DMS 273 (cell line): ENCODE measurements at regions not wholly inside any gene's neighbourhood (a gene's known extent, or its start where the extent isn't known, plus 50 kb on each side); places are given as distances from the start of the nearest gene placed in this dataset.
A peak's percentile ranks its signal among the peaks of the same experiment; 100 is the strongest.
"Not testable (repeated sequence)": the region's sequence is repeated elsewhere in the genome, so short reads cannot be mapped to it uniquely, and the experiment has no call there.

ENCODE experiments used
- DNase-seq: peaks from one replicate; lab custom pipeline; 2025; ENCODE audit not compliant: unreplicated experiment; lab: John Stamatoyannopoulos, UW

- no peak for DNase-seq
These were observed 57.9 kb downstream of the DNAJB9 start for GRCh38 chr7:108627476-108628051.

GRCh38 chr7:108628678-108629077 is 59.0 kb downstream of the DNAJB9 start:
- DNase-seq = no peak

GRCh38 chr7:108629651-108630400 is 60.2 kb downstream of the DNAJB9 start:
- DNase-seq = peak; percentile 69

- DNase-seq = peak; percentile 73
These were observed 64.4 kb downstream of the DNAJB9 start for GRCh38 chr7:108634036-108634435.

GRCh38 chr7:108634535-108634934 is 64.9 kb downstream of the DNAJB9 start:
- no peak for DNase-seq

- DNase-seq = peak; percentile 26
These were observed 67.5 kb downstream of the DNAJB9 start for GRCh38 chr7:108637049-108637621.

GRCh38 chr7:108642126-108642525 is 72.5 kb downstream of the DNAJB9 start:
- no peak for DNase-seq

GRCh38 chr7:108643136-108643535 is 73.5 kb downstream of the DNAJB9 start:
- peak; percentile 11 for DNase-seq

- DNase-seq = peak; percentile 18
These were observed 79.3 kb downstream of the DNAJB9 start for GRCh38 chr7:108648989-108649388.

- peak; percentile 26 for DNase-seq
These were observed 80.8 kb downstream of the DNAJB9 start for GRCh38 chr7:108650467-108650866.

GRCh38 chr7:108652886-108653285 is 83.2 kb downstream of the DNAJB9 start:
- no peak for DNase-seq

GRCh38 chr7:108653526-108653925 is 83.9 kb downstream of the DNAJB9 start:
- no peak for DNase-seq

GRCh38 chr7:108657140-108657726 is 87.6 kb downstream of the DNAJB9 start:
- not testable (repeated sequence) for DNase-seq

GRCh38 chr7:108659261-108659660 is 89.6 kb downstream of the DNAJB9 start:
- DNase-seq = no peak

GRCh38 chr7:108659867-108660266 is 90.2 kb downstream of the DNAJB9 start:
- DNase-seq = no peak

GRCh38 chr7:108660465-108660864 is 90.8 kb downstream of the DNAJB9 start:
- DNase-seq = peak; percentile 65

- DNase-seq = no peak
These were observed 93.2 kb downstream of the DNAJB9 start for GRCh38 chr7:108662783-108663362.

GRCh38 chr7:108663701-108664100 is 94.0 kb downstream of the DNAJB9 start:
- no peak for DNase-seq

- no peak for DNase-seq
These were observed 97.5 kb downstream of the DNAJB9 start for GRCh38 chr7:108667216-108667615.

GRCh38 chr7:108669958-108670357 is 100.3 kb downstream of the DNAJB9 start:
- no peak for DNase-seq

- not testable (repeated sequence) for DNase-seq
These were observed 104.0 kb downstream of the DNAJB9 start for GRCh38 chr7:108673699-108674098.

- no peak for DNase-seq
These were observed 115.0 kb downstream of the DNAJB9 start for GRCh38 chr7:108684629-108685028.
